Spinal cord (tissue), 9 donors: ENCODE measurements at regions not wholly inside any gene's neighbourhood (a gene's known extent, or its start where the extent isn't known, plus 50 kb on each side); places are given as distances from the start of the nearest gene placed in this dataset.
A peak's percentile ranks its signal among the peaks of the same experiment; 100 is the strongest.
"Not testable (repeated sequence)": the region's sequence is repeated elsewhere in the genome, so short reads cannot be mapped to it uniquely, and the experiment has no call there.

Experiments
- DNase-seq, 6 donors: peaks; one replicate each; pipeline versions ENCODE4 v3.0.0 to v3.0.0-alpha.2; 2013 to 2015; ENCODE audit warnings: low spot score in 6 of 6, low read depth in 4 of 6
- H3K27ac ChIP-seq: one replicate; pipeline ENCODE4 v1.5.1; 2013; ENCODE audit warnings: low read depth, low read length, control low read depth
- H3K27me3 ChIP-seq: one replicate; pipeline ENCODE4 v1.6.1; 2013; ENCODE audit warnings: low read length; ENCODE audit not compliant: control insufficient read depth, insufficient read depth
- H3K36me3 ChIP-seq: one replicate; pipeline ENCODE4 v1.6.1; 2013; ENCODE audit warnings: low read length; ENCODE audit not compliant: control insufficient read depth, insufficient read depth
- H3K4me1 ChIP-seq: one replicate; pipeline ENCODE4 v1.6.1; 2013; ENCODE audit warnings: low read length; ENCODE audit not compliant: control insufficient read depth, insufficient read depth
- H3K4me3 ChIP-seq: one replicate; pipeline ENCODE4 v1.5.1; 2013; ENCODE audit warnings: low read depth, low read length, control low read depth
- H3K9me3 ChIP-seq: one replicate; pipeline ENCODE4 v1.6.1; 2013; ENCODE audit warnings: low read length; ENCODE audit not compliant: control insufficient read depth, insufficient read depth
- WGBS: methylation state at CpG from one replicate; pipeline ENCODE4 v1.1.5; 2013; ENCODE audit warnings: missing lambda C conversion rate; ENCODE audit not compliant: insufficient coverage; 5-methylcytosine and 5-hydroxymethylcytosine counted together
- donor health status: healthy.

DNA sequence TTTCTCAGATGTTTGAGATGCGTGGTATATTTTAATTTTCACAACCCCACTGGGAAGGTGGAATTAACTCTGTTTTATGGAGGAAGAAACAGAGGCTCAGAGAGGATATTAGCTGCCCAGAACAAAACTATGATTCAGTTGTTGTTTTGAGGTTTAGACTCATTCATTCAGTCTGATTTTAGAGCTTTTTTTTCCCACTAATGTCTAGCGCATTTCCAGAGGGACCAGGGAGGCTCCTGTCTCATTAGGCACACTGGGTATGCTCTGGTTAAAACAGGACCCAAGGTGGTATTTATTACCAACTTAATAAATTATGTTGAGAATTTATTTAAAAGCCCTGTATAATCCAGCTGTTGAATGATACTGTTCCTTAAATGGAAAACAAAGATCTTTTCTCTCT, 272.0 kb upstream of the RGMA start:
- no peaks in the 10 kb centered on the region for H3K36me3 ChIP-seq
- peaks cover 22% of the 10 kb centered on the region for H3K4me1 ChIP-seq
- peak in 1 of 6 donors; percentile 92 for DNase-seq
- no peaks in the 10 kb centered on the region for H3K9me3 ChIP-seq
- no peaks in the 10 kb centered on the region for H3K27me3 ChIP-seq
- no peak overlapping the region for H3K4me3 ChIP-seq
- no CpG with 5 or more reads among the region's 2 CpGs for WGBS
- no peak overlapping the region for H3K27ac ChIP-seq

DNA sequence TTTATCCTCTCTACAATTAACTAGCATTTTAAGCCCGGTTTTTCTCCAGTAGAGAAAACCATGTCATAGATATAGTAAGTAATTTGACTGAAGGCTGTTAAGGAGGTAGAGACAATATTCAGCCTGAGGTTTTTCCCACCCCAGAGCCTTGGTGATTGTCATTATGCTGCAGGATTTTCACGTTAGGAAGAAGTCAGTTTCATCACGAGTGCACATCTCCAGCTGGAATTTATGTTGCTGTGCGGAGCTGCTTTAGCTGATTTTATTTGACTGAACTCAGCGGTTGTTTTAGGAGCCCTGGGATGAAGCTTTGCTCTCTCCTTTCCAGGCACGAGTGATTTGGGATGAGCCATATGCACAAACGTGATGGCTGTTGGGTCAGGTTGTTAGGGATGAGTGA, 271.3 kb upstream of the RGMA start:
- peak in 1 of 6 donors; percentile 90 for DNase-seq
- Histone ChIP-seq H3K27ac (no peak overlapping the region), H3K4me3 (no peak overlapping the region), H3K4me1 (peaks cover 17% of the 10 kb centered on the region), H3K9me3 (no peaks in the 10 kb centered on the region), H3K27me3 (no peaks in the 10 kb centered on the region), H3K36me3 (no peaks in the 10 kb centered on the region)
- WGBS, result 35% methylated on average over 4 of the region's 7 CpGs

DNA sequence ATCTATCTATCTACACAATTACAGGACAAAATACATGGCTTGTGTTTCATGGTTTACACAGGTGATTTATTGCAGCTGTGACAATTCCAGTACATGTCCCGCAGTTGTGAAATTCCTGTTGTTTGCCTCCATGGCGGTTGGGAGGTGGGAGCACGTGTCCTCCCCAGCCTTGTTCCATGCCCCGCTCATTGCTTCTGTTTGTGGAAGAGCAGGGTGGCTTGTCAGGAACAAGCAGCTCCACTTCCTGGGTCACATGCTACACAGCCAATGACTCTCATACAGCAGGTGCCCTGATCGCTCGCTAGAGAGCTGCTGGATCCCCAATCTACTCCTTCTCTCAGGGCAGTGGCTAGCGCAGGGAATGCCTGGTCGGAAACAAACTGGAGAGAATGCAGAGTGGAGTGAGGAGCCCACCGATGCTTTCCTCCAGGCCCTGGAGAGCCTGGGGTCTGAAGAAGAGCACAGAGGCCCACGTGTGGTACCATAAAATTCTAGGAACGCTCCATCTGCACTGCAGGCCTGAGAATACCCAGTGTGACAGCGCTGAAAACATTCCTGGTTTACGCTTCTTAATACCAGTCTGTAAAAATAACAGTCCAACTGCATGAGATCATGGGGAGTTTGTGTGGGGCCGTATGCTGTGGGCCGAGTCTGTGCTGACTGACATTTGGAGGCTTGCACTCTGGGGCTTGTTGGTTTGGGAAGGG, 270.6 kb upstream of the RGMA start:
- Histone ChIP-seq H3K27me3 (no peaks in the 10 kb centered on the region), H3K9me3 (no peaks in the 10 kb centered on the region), H3K27ac (no peak overlapping the region), H3K4me3 (no peak overlapping the region), H3K36me3 (no peaks in the 10 kb centered on the region), H3K4me1 (peaks cover 16% of the 10 kb centered on the region)
- DNase-seq, result peak in 1 of 6 donors; percentile 52
- 50% methylated on average over 9 of the region's 15 CpGs for WGBS

DNA sequence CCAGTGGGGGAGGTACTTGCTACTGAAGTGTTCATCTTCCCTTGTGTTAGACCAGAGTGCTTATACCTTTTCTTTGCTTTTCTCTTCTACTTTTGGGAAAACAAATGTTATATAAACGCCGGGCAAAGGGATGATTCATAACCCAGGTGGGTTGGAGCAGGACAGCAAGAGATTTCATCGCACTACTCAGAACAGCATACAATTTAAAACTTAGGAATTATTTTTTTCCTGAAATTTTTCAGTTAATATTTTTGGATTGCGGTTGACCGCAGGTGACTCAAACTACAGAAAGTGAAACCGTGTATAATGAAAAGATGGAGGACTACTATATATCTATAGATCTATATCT, 270.0 kb upstream of the RGMA start:
- no CpG with 5 or more reads among the region's 6 CpGs for WGBS
- H3K9me3 ChIP-seq, result no peaks in the 10 kb centered on the region
- H3K4me1 ChIP-seq, result peaks cover 16% of the 10 kb centered on the region
- no peaks in the 10 kb centered on the region for H3K36me3 ChIP-seq
- H3K27me3 ChIP-seq, result no peaks in the 10 kb centered on the region
- peak overlapping the region; percentile 25 for H3K27ac ChIP-seq
- H3K4me3 ChIP-seq, result no peak overlapping the region
- DNase-seq, result no peak

DNA sequence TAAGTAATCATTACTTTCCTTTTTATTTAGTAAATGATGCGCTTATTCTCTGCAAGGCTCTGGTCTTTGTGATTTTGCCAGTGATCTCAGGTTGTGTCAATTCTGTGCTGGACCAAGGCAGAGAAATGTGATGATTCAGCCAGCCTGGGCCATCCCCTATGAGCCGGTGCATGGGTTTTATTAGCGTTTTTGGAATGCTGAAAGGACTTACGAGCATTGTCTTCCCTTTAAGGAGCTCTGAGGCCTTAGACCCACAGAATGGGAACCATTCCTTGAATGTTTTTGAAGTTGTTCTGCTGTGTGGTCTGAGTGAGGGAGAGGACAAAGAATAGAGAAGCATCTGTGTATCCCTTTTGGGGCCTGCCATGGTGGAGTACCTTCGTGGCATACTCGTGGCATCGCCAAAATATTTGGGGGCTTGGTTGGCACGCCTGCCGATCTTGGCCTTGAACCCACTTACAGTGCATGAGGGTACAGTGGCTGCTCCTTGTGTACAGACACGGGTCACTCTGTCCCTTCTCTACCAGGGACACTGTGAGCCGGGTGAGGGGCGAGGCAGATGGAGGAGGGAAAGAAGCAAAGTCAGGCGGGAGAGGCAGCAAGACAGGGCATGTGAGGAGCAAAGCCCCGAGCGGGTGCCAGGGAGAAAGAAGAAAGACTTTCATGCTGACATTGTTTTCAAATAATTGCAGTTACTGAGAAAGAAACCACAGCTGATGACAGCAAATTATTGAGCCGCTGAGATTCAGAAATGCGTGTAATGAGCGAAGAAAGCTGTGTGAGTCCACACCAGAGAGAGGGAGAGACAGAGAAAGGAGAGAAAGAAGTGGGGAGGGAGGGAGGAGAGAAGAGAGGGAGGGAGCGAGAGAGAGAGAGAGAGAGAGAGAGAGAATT, 269.4 kb upstream of the RGMA start:
- Histone ChIP-seq H3K27me3 (no peaks in the 10 kb centered on the region), H3K36me3 (no peaks in the 10 kb centered on the region), H3K9me3 (no peaks in the 10 kb centered on the region), H3K4me3 (no peak overlapping the region), H3K4me1 (peaks cover 16% of the 10 kb centered on the region), H3K27ac (peak overlapping the region; percentile 25)
- WGBS, result 55% methylated on average over 15 of the region's 19 CpGs
- peak in 2 of 6 donors; percentile 38 to 67 for DNase-seq

DNA sequence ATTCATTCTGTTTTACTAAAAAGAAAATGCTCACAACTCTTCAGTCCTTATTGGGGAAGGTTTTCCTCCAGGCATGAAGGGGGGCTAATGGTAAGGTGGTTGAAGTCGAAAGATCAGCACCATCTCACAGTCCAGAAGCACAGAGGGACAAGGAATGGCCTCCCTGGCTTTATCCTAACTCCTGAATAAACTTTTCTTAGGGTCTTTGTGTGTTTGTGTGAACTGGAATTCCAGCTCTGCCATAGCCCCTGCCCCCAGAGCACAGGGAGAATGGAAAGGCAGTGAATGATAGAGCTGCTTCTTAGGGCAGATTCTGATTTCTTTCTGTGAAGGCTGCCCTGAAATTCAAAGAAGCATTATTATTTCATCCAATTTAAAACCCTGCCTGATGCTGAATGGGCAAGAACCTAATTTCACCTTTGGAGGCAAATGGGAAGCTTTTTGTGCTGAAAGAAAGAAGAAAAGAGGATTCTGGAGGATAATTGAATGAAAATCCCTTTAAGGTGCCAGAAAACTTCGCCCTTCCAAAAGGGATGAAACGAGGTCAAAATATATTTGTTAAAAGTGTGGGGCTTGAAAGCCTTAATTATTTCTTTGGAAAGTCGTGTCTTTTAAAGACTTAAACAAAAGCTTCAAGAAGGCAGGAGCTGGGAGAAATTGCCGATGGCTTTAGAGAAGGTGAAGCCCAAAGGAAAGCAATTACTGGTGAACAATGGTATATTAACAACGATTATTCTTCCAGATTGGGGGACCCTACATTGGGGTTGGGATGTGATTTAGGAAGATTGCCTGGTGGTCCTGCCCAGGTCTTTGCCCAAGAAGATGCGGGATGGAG, 259.9 kb upstream of the RGMA start:
- 40% methylated on average over 6 of the region's 7 CpGs for WGBS

DNA sequence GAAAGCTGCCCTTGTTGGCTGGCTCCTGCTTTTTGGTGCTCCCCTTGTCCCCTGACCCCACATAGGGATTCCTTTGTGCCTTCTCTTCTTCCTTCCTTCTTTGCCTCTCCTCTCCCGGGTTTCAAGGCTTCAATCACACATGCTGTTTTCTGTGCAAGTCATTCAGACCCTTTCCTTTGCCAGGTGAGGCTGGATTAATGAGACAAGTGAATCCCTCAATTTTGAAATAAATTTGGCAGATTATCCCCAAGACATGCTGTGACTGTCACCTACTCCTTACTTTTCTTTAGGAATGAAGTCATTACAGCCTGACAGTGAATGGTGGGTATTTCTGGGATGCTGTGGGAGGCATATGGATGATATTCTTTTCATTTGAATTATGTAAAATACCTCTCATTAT, 259.0 kb upstream of the RGMA start:
- peaks cover 11% of the 10 kb centered on the region for H3K4me1 ChIP-seq
- H3K27me3 ChIP-seq, result no peaks in the 10 kb centered on the region
- no peaks in the 10 kb centered on the region for H3K9me3 ChIP-seq
- H3K27ac ChIP-seq, result no peak overlapping the region
- no peaks in the 10 kb centered on the region for H3K36me3 ChIP-seq
- DNase-seq, result peak in 1 of 6 donors; percentile 76
- 17% methylated on average over 1 of the region's 1 CpG for WGBS
- H3K4me3 ChIP-seq, result no peak overlapping the region

More for the DNA sequence above, 259.9 kb upstream of the RGMA start:
- no peaks in the 10 kb centered on the region for H3K27me3 ChIP-seq
- peaks cover 11% of the 10 kb centered on the region for H3K4me1 ChIP-seq
- peak in 2 of 6 donors; percentile 49 to 73 for DNase-seq
- H3K4me3 ChIP-seq, result no peak overlapping the region
- H3K36me3 ChIP-seq, result no peaks in the 10 kb centered on the region
- peak overlapping the region; percentile 22 for H3K27ac ChIP-seq
- H3K9me3 ChIP-seq, result no peaks in the 10 kb centered on the region

DNA sequence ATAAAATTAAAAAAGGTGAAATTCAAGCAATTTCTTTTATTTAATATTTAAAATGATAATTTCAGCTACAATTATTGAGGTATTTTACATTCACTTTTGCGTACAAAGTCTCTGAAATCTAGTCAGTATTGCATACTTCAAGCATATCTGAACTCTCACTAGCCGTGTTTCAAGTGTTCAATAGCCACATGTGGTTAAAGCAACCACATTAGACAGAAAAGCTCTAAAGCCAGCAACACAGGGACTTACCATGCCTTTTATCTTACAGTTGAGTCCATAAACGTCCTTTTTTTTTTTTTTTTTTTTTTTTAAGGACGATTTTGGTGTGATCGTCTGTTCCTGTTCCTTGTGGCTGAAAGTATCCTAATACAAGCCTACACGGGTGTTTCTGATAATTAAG, 257.0 kb upstream of the RGMA start:
- Histone ChIP-seq H3K27me3 (no peaks in the 10 kb centered on the region), H3K27ac (no peak overlapping the region), H3K36me3 (no peaks in the 10 kb centered on the region), H3K4me1 (peaks cover 6% of the 10 kb centered on the region), H3K9me3 (no peaks in the 10 kb centered on the region), H3K4me3 (no peak overlapping the region)
- WGBS, result 92% methylated on average over 2 of the region's 6 CpGs
- DNase-seq, result no peak

DNA sequence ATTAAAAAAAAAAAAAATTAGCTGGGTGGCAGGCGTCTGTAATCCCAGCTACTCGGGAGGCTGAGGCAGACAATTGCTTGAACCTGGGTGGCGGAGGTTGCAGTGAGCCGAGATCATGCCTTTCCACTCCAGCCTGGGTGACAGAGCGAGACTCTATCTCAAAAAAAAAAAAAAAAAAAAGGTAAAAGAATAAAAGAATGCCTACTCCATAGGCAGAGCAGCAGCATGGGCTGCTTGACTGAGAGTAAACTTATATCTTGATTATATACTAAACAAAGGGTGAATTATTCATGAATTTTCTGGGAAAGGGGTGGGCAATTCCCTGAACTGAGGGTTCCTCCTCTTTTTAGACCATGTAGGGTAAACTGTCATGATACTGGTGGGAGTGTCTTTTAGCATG, 254.4 kb upstream of the RGMA start:
- H3K9me3 ChIP-seq, H3K27me3 ChIP-seq, H3K36me3 ChIP-seq, H3K27ac ChIP-seq, DNase-seq, H3K4me3 ChIP-seq, H3K4me1 ChIP-seq: not testable (repeated sequence)
- no CpG with 5 or more reads among the region's 5 CpGs for WGBS
